ENCODE measurements at regions not wholly inside any gene's neighbourhood (a gene's known extent, or its start where the extent isn't known, plus 50 kb on each side); places are given as distances from the start of the nearest gene placed in this dataset.

- Histone ChIP-seq H3K27me3 (ENCODE audit: insufficient read depth, low read length) (no peaks in the 10 kb centered on the region), H3K4me3 (ENCODE audit: low read depth, low read length) (no peak overlapping the region), H2BK5ac (ENCODE audit: low read depth, low read length, poor library complexity) (no peak overlapping the region), H2AFZ (ENCODE audit: insufficient read depth, low read length, poor library complexity) (no peak overlapping the region), H2BK120ac (ENCODE audit: insufficient read depth, low read length, poor library complexity) (no peak overlapping the region), H3K9ac (ENCODE audit: low read length) (no peak overlapping the region), H3K4me1 (ENCODE audit: control insufficient read depth in 1 of 2, insufficient read depth in 2 of 2, low read length in 2 of 2) (no peaks in the 10 kb centered on the region), H3K79me1 (ENCODE audit: low read length) (no peaks in the 10 kb centered on the region), H4K91ac (ENCODE audit: low read depth, low read length) (no peak overlapping the region), H3K23ac (ENCODE audit: low read length) (no peak overlapping the region), H2AK5ac (ENCODE audit: low read length) (no peak overlapping the region), H3K4ac (ENCODE audit: low read depth, low read length) (no peak overlapping the region), H3K14ac (ENCODE audit: low read length) (no peak overlapping the region), H2BK12ac (ENCODE audit: low read length) (no peak overlapping the region), H4K12ac (ENCODE audit: low read depth, low read length) (no peak overlapping the region), H3K27ac (ENCODE audit: low read depth, low read length) (no peak overlapping the region), H3K18ac (ENCODE audit: low read length) (no peak overlapping the region), H3K4me2 (ENCODE audit: low read length) (no peak overlapping the region), H3K36me3 (ENCODE audit: control insufficient read depth in 1 of 2, insufficient read depth in 2 of 2, low read length in 2 of 2) (no peaks in the 10 kb centered on the region), H4K8ac (ENCODE audit: low read depth, low read length) (no peak overlapping the region), H3K79me2 (ENCODE audit: control insufficient read depth, insufficient read depth, low read length, poor library complexity) (no peaks in the 10 kb centered on the region), H3K9me3 (ENCODE audit: insufficient read depth, low read depth, low read length) (no peaks in the 10 kb centered on the region)
- DNase-seq: no peak
- WGBS (ENCODE audit: extremely low coverage, insufficient coverage, insufficient read length): no CpG with 5 or more reads among the region's 3 CpGs
Observed at GRCh38 chr17:71713846-71714245, 407.0 kb upstream of the SOX9 start.

GRCh38 chr17:71724339-71724738 is 396.5 kb upstream of the SOX9 start:
- H3K4me1 ChIP-seq (ENCODE audit: control insufficient read depth in 1 of 2, insufficient read depth in 2 of 2, low read length in 2 of 2): no peaks in the 10 kb centered on the region
- no peak overlapping the region for H4K8ac ChIP-seq (ENCODE audit: low read depth, low read length)
- H3K4me3 ChIP-seq (ENCODE audit: low read depth, low read length): no peak overlapping the region
- H2AFZ ChIP-seq (ENCODE audit: insufficient read depth, low read length, poor library complexity): no peak overlapping the region
- DNase-seq: no peak
- no peaks in the 10 kb centered on the region for H3K27me3 ChIP-seq (ENCODE audit: insufficient read depth, low read length)
- no peak overlapping the region for H3K18ac ChIP-seq (ENCODE audit: low read length)
- no peak overlapping the region for H3K14ac ChIP-seq (ENCODE audit: low read length)
- H2BK120ac ChIP-seq (ENCODE audit: insufficient read depth, low read length, poor library complexity): no peak overlapping the region
- H4K91ac ChIP-seq (ENCODE audit: low read depth, low read length): no peak overlapping the region
- no peak overlapping the region for H3K23ac ChIP-seq (ENCODE audit: low read length)
- H2BK12ac ChIP-seq (ENCODE audit: low read length): no peak overlapping the region
- no peaks in the 10 kb centered on the region for H3K9me3 ChIP-seq (ENCODE audit: insufficient read depth, low read depth, low read length)
- no peak overlapping the region for H3K9ac ChIP-seq (ENCODE audit: low read length)
- H3K79me2 ChIP-seq (ENCODE audit: control insufficient read depth, insufficient read depth, low read length, poor library complexity): no peaks in the 10 kb centered on the region
- H3K27ac ChIP-seq (ENCODE audit: low read depth, low read length): no peak overlapping the region
- H4K12ac ChIP-seq (ENCODE audit: low read depth, low read length): no peak overlapping the region
- WGBS (ENCODE audit: extremely low coverage, insufficient coverage, insufficient read length): no CpG with 5 or more reads among the region's 2 CpGs
- H3K4ac ChIP-seq (ENCODE audit: low read depth, low read length): no peak overlapping the region
- H2AK5ac ChIP-seq (ENCODE audit: low read length): no peak overlapping the region
- no peak overlapping the region for H2BK5ac ChIP-seq (ENCODE audit: low read depth, low read length, poor library complexity)
- H3K4me2 ChIP-seq (ENCODE audit: low read length): no peak overlapping the region
- H3K79me1 ChIP-seq (ENCODE audit: low read length): no peaks in the 10 kb centered on the region
- H3K36me3 ChIP-seq (ENCODE audit: control insufficient read depth in 1 of 2, insufficient read depth in 2 of 2, low read length in 2 of 2): no peaks in the 10 kb centered on the region

DNA sequence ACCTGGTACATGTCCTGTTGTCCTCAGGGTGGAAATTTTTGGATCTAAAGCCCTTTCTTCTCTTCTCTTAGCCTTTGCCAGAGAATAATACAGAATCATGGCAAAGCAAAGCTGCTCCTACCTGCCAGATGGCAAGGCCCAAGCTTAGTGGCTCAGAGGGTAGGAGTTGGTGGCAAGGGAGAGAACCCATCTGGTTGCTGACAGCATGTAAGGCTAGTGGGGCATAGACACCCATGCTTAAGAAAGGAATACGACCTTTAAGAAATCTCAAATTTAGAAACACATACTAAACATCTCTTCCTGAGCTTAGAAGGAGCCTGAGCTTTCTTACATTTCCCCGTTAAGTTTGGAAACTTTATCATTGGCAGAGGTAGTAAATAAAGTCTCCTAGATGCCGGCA is 395.0 kb upstream of the SOX9 start:
- Histone ChIP-seq H3K36me3 (ENCODE audit: control insufficient read depth in 1 of 2, insufficient read depth in 2 of 2, low read length in 2 of 2) (no peaks in the 10 kb centered on the region), H3K4me3 (ENCODE audit: low read depth, low read length) (no peak overlapping the region), H3K79me1 (ENCODE audit: low read length) (no peaks in the 10 kb centered on the region), H3K4me1 (ENCODE audit: control insufficient read depth in 1 of 2, insufficient read depth in 2 of 2, low read length in 2 of 2) (no peaks in the 10 kb centered on the region), H3K27ac (ENCODE audit: low read depth, low read length) (no peak overlapping the region), H3K23ac (ENCODE audit: low read length) (no peak overlapping the region), H4K12ac (ENCODE audit: low read depth, low read length) (no peak overlapping the region), H2BK120ac (ENCODE audit: insufficient read depth, low read length, poor library complexity) (no peak overlapping the region), H3K18ac (ENCODE audit: low read length) (no peak overlapping the region), H3K79me2 (ENCODE audit: control insufficient read depth, insufficient read depth, low read length, poor library complexity) (no peaks in the 10 kb centered on the region), H2BK5ac (ENCODE audit: low read depth, low read length, poor library complexity) (no peak overlapping the region), H2AFZ (ENCODE audit: insufficient read depth, low read length, poor library complexity) (no peak overlapping the region), H3K9me3 (ENCODE audit: insufficient read depth, low read depth, low read length) (no peaks in the 10 kb centered on the region), H2AK5ac (ENCODE audit: low read length) (no peak overlapping the region), H3K27me3 (ENCODE audit: insufficient read depth, low read length) (no peaks in the 10 kb centered on the region), H2BK12ac (ENCODE audit: low read length) (no peak overlapping the region), H3K14ac (ENCODE audit: low read length) (no peak overlapping the region), H3K9ac (ENCODE audit: low read length) (no peak overlapping the region), H4K8ac (ENCODE audit: low read depth, low read length) (no peak overlapping the region), H3K4ac (ENCODE audit: low read depth, low read length) (no peak overlapping the region), H4K91ac (ENCODE audit: low read depth, low read length) (no peak overlapping the region), H3K4me2 (ENCODE audit: low read length) (no peak overlapping the region)
- DNase-seq: no peak
- WGBS (ENCODE audit: extremely low coverage, insufficient coverage, insufficient read length): no CpG with 5 or more reads among the region's 3 CpGs

DNA sequence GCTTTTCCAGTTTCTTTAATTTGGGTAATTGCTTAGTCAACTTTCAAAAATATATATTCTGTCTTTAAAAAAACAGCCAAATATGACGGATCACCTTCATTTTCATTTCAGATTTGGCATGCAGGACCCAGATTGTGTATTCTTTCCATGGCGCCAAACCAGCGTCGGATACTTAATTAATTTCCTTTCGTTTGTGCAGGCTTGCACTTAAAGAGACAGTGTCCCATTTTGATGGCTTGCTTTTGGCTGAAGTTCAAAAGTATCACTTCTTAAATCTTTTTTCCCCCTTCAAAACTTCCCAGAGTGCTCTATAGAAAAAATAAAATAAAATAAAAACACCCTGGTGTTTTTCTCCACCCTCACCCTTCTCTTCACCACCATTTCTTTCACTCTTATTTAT is 394.5 kb upstream of the SOX9 start:
- Histone ChIP-seq H3K23ac (ENCODE audit: low read length) (no peak overlapping the region), H3K14ac (ENCODE audit: low read length) (no peak overlapping the region), H2BK5ac (ENCODE audit: low read depth, low read length, poor library complexity) (no peak overlapping the region)

More for the DNA sequence above, 394.5 kb upstream of the SOX9 start:
- Histone ChIP-seq H4K12ac (ENCODE audit: low read depth, low read length) (no peak overlapping the region), H2BK12ac (ENCODE audit: low read length) (no peak overlapping the region), H3K18ac (ENCODE audit: low read length) (no peak overlapping the region), H4K91ac (ENCODE audit: low read depth, low read length) (no peak overlapping the region), H3K9me3 (ENCODE audit: insufficient read depth, low read depth, low read length) (no peaks in the 10 kb centered on the region), H3K27ac (ENCODE audit: low read depth, low read length) (no peak overlapping the region), H4K8ac (ENCODE audit: low read depth, low read length) (no peak overlapping the region), H3K4me3 (ENCODE audit: low read depth, low read length) (no peak overlapping the region), H3K27me3 (ENCODE audit: insufficient read depth, low read length) (no peaks in the 10 kb centered on the region), H3K79me1 (ENCODE audit: low read length) (no peaks in the 10 kb centered on the region), H3K4me2 (ENCODE audit: low read length) (no peak overlapping the region), H3K36me3 (ENCODE audit: control insufficient read depth in 1 of 2, insufficient read depth in 2 of 2, low read length in 2 of 2) (no peaks in the 10 kb centered on the region), H3K4me1 (ENCODE audit: control insufficient read depth in 1 of 2, insufficient read depth in 2 of 2, low read length in 2 of 2) (no peaks in the 10 kb centered on the region), H3K79me2 (ENCODE audit: control insufficient read depth, insufficient read depth, low read length, poor library complexity) (no peaks in the 10 kb centered on the region), H2BK120ac (ENCODE audit: insufficient read depth, low read length, poor library complexity) (no peak overlapping the region), H2AK5ac (ENCODE audit: low read length) (no peak overlapping the region), H3K9ac (ENCODE audit: low read length) (no peak overlapping the region), H2AFZ (ENCODE audit: insufficient read depth, low read length, poor library complexity) (no peak overlapping the region), H3K4ac (ENCODE audit: low read depth, low read length) (no peak overlapping the region)
- DNase-seq: no peak
- WGBS (ENCODE audit: extremely low coverage, insufficient coverage, insufficient read length): no CpG with 5 or more reads among the region's 5 CpGs
